Fibroblast of the conjunctiva (primary cell): ENCODE measurements at regions not wholly inside any gene's neighbourhood (a gene's known extent, or its start where the extent isn't known, plus 50 kb on each side); places are given as distances from the start of the nearest gene placed in this dataset.

Source experiments
- DNase-seq: peaks from one replicate; pipeline ENCODE4 v3.0.0-alpha.2; 2010; ENCODE audit warnings: low read depth

- peak; percentile 20 for DNase-seq
These were observed 376.7 kb downstream of the DNAH5 start for GRCh38 chr5:13567819-13568218.

GRCh38 chr5:13566871-13567339, 377.6 kb downstream of the DNAH5 start:
- DNase-seq: peak; percentile 62

GRCh38 chr5:13558408-13558807, 386.1 kb downstream of the DNAH5 start:
- DNase-seq: no peak

- DNase-seq: no peak
These were observed 390.6 kb downstream of the DNAH5 start for GRCh38 chr5:13553896-13554295.

GRCh38 chr5:13552361-13552760, 392.1 kb downstream of the DNAH5 start:
- DNase-seq: no peak

GRCh38 chr5:13551645-13552044, 392.8 kb downstream of the DNAH5 start:
- DNase-seq: no peak

- no peak for DNase-seq
These were observed 404.2 kb downstream of the DNAH5 start for GRCh38 chr5:13540168-13540750.

GRCh38 chr5:13536933-13537332, 407.6 kb downstream of the DNAH5 start:
- no peak for DNase-seq

GRCh38 chr5:13533833-13534232, 410.7 kb downstream of the DNAH5 start:
- no peak for DNase-seq

GRCh38 chr5:13529300-13529699, 415.2 kb downstream of the DNAH5 start:
- no peak for DNase-seq

GRCh38 chr5:13524936-13525335, 419.6 kb downstream of the DNAH5 start:
- no peak for DNase-seq

GRCh38 chr5:13519131-13519530, 425.4 kb downstream of the DNAH5 start:
- DNase-seq: no peak

- no peak for DNase-seq
These were observed 428.3 kb downstream of the DNAH5 start for GRCh38 chr5:13516195-13516594.

- no peak for DNase-seq
These were observed 433.0 kb downstream of the DNAH5 start for GRCh38 chr5:13511442-13511841.

GRCh38 chr5:13510616-13511015, 433.9 kb downstream of the DNAH5 start:
- DNase-seq: no peak

GRCh38 chr5:13508559-13508958, 435.9 kb downstream of the DNAH5 start:
- no peak for DNase-seq

GRCh38 chr5:13505326-13505725, 439.2 kb downstream of the DNAH5 start:
- no peak for DNase-seq

- DNase-seq: no peak
These were observed 441.5 kb downstream of the DNAH5 start for GRCh38 chr5:13503017-13503416.

GRCh38 chr5:13501176-13501575, 443.3 kb downstream of the DNAH5 start:
- no peak for DNase-seq

GRCh38 chr5:13498279-13498678, 446.2 kb downstream of the DNAH5 start:
- no peak for DNase-seq

- no peak for DNase-seq
These were observed 456.1 kb downstream of the DNAH5 start for GRCh38 chr5:13488254-13488931.

GRCh38 chr5:13480834-13481233, 463.7 kb downstream of the DNAH5 start:
- DNase-seq: no peak

GRCh38 chr5:13478831-13479465, 465.5 kb downstream of the DNAH5 start:
- DNase-seq: peak; percentile 28
